ACC112 (cell line): ENCODE measurements at regions not wholly inside any gene's neighbourhood (a gene's known extent, or its start where the extent isn't known, plus 50 kb on each side); places are given as distances from the start of the nearest gene placed in this dataset.
"Not testable (repeated sequence)": the region's sequence is repeated elsewhere in the genome, so short reads cannot be mapped to it uniquely, and the experiment has no call there.

Source experiments
- H2AFZ ChIP-seq: fragments of 200-600 bp; sonication (generic); one replicate; pipeline ENCODE4 v1.6.0; 2017; ENCODE audit warnings: antibody characterized with exemption, low read length; ENCODE audit not compliant: unreplicated experiment
- H3K27ac ChIP-seq: fragments of 200-600 bp; sonication (generic); 2 replicates; pipeline ENCODE4 v1.5.1; 2014; ENCODE audit warnings: low read depth, mild to moderate bottlenecking, antibody characterized with exemption, low read length, moderate library complexity
- H3K27me3 ChIP-seq: fragments of 200-600 bp; sonication (generic); 2 replicates; pipeline ENCODE4 v1.6.1; 2014; ENCODE audit warnings: mild to moderate bottlenecking, antibody characterized with exemption, low read length, moderate library complexity, mixed read lengths; ENCODE audit not compliant: insufficient read depth
- H3K36me3 ChIP-seq: fragments of 200-600 bp; sonication (generic); 2 replicates; pipeline ENCODE4 v1.6.1; 2016; ENCODE audit warnings: mild to moderate bottlenecking, antibody characterized with exemption, low read length, moderate library complexity, mixed read lengths; ENCODE audit not compliant: insufficient read depth
- H3K4me1 ChIP-seq: fragments of 200-600 bp; sonication (generic); one replicate; pipeline ENCODE4 v1.6.1; 2016; ENCODE audit warnings: low read length, mixed read lengths; ENCODE audit not compliant: insufficient read depth, unreplicated experiment, control insufficient read depth
- H3K4me3 ChIP-seq: fragments of 200-600 bp; sonication (generic); 2 replicates; pipeline ENCODE4 v1.5.1; 2014; ENCODE audit warnings: mild to moderate bottlenecking, low read depth, low read length
- H3K79me2 ChIP-seq: fragments of 200-600 bp; sonication (generic); one replicate; pipeline ENCODE4 v1.6.0; 2016; ENCODE audit warnings: low read length; ENCODE audit not compliant: control insufficient read depth, unreplicated experiment, insufficient read depth

GRCh38 chr5:52150501-52150900, 637.2 kb upstream of the ITGA1 start:
- Histone ChIP-seq H2AFZ (no peak overlapping the region), H3K4me1 (no peaks in the 10 kb centered on the region), H3K36me3 (no peaks in the 10 kb centered on the region), H3K79me2 (no peaks in the 10 kb centered on the region), H3K27ac (no peak overlapping the region), H3K27me3 (no peaks in the 10 kb centered on the region), H3K4me3 (no peak overlapping the region)

- H3K36me3 ChIP-seq, H3K27me3 ChIP-seq, H3K27ac ChIP-seq, H2AFZ ChIP-seq, H3K4me1 ChIP-seq, H3K4me3 ChIP-seq, H3K79me2 ChIP-seq: not testable (repeated sequence)
Observed at GRCh38 chr5:52156809-52157208, 630.9 kb upstream of the ITGA1 start.

GRCh38 chr5:52165806-52166205, 621.9 kb upstream of the ITGA1 start:
- H3K79me2 ChIP-seq, H3K27ac ChIP-seq, H2AFZ ChIP-seq, H3K4me3 ChIP-seq, H3K27me3 ChIP-seq, H3K36me3 ChIP-seq, H3K4me1 ChIP-seq: not testable (repeated sequence)

- Histone ChIP-seq H3K4me3 (no peak overlapping the region), H3K27me3 (no peaks in the 10 kb centered on the region), H3K4me1 (no peaks in the 10 kb centered on the region), H3K36me3 (no peaks in the 10 kb centered on the region), H3K27ac (no peak overlapping the region), H3K79me2 (no peaks in the 10 kb centered on the region), H2AFZ (no peak overlapping the region)
Observed at GRCh38 chr5:52173133-52173532, 614.6 kb upstream of the ITGA1 start.

- no peak overlapping the region for H3K27ac ChIP-seq
- no peaks in the 10 kb centered on the region for H3K79me2 ChIP-seq
- no peaks in the 10 kb centered on the region for H3K4me1 ChIP-seq
- H3K4me3 ChIP-seq = no peak overlapping the region
- no peak overlapping the region for H2AFZ ChIP-seq
- H3K36me3 ChIP-seq = no peaks in the 10 kb centered on the region
- H3K27me3 ChIP-seq = no peaks in the 10 kb centered on the region
Observed at GRCh38 chr5:52177193-52177592, 610.5 kb upstream of the ITGA1 start.

GRCh38 chr5:52181403-52181802, 606.3 kb upstream of the ITGA1 start:
- H3K79me2 ChIP-seq = no peaks in the 10 kb centered on the region
- H3K4me1 ChIP-seq = no peaks in the 10 kb centered on the region
- no peak overlapping the region for H3K27ac ChIP-seq
- no peak overlapping the region for H2AFZ ChIP-seq
- H3K36me3 ChIP-seq = no peaks in the 10 kb centered on the region
- no peak overlapping the region for H3K4me3 ChIP-seq
- H3K27me3 ChIP-seq = no peaks in the 10 kb centered on the region

GRCh38 chr5:52190737-52191136, 597.0 kb upstream of the ITGA1 start:
- Histone ChIP-seq H3K27ac (no peak overlapping the region), H3K79me2 (no peaks in the 10 kb centered on the region), H3K4me3 (no peak overlapping the region), H3K27me3 (no peaks in the 10 kb centered on the region), H3K4me1 (no peaks in the 10 kb centered on the region), H3K36me3 (no peaks in the 10 kb centered on the region), H2AFZ (no peak overlapping the region)

GRCh38 chr5:52199833-52200232, 587.9 kb upstream of the ITGA1 start:
- Histone ChIP-seq H3K4me1 (no peaks in the 10 kb centered on the region), H3K79me2 (no peaks in the 10 kb centered on the region), H3K36me3 (no peaks in the 10 kb centered on the region), H3K27me3 (no peaks in the 10 kb centered on the region), H2AFZ (no peak overlapping the region), H3K27ac (no peak overlapping the region), H3K4me3 (no peak overlapping the region)

- no peak overlapping the region for H2AFZ ChIP-seq
Observed at GRCh38 chr5:52202256-52202655, 585.5 kb upstream of the ITGA1 start.

GRCh38 chr5:52204310-52204709, 583.4 kb upstream of the ITGA1 start:
- Histone ChIP-seq H3K79me2 (no peaks in the 10 kb centered on the region), H3K36me3 (no peaks in the 10 kb centered on the region), H3K27ac (no peak overlapping the region), H3K4me1 (no peaks in the 10 kb centered on the region), H2AFZ (no peak overlapping the region), H3K4me3 (no peak overlapping the region), H3K27me3 (no peaks in the 10 kb centered on the region)

More at GRCh38 chr5:52202256-52202655, 585.5 kb upstream of the ITGA1 start:
- Histone ChIP-seq H3K79me2 (no peaks in the 10 kb centered on the region), H3K4me1 (no peaks in the 10 kb centered on the region), H3K27ac (no peak overlapping the region), H3K4me3 (no peak overlapping the region), H3K36me3 (no peaks in the 10 kb centered on the region), H3K27me3 (no peaks in the 10 kb centered on the region)
